ENCODE measurements at regions not wholly inside any gene's neighbourhood (a gene's known extent, or its start where the extent isn't known, plus 50 kb on each side); places are given as distances from the start of the nearest gene placed in this dataset.

DNA sequence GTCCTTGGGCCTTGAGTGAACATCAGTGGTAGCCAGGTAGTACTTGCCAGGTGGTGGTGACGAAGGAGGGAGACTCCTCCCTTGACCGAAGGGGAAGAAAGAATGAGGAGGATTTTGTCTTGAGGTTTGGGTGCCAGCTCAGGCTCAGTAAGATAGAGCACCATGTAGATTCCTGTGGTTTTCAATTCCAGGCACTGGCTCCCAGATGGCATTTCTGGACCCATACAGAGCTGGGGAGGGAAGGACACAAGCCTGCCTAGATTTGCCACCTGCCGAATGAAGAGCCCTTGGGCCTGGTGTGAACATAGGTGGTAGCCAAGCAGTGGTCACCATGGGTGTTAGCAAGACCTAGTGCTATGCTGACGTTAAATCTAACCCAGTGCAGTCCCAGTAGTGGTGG is 108.8 kb upstream of the UBE2E3 start:
- Mint-ChIP-seq H3K4me1 (ENCODE audit: insufficient read depth, unreplicated experiment) (no peaks in the 10 kb centered on the region), H3K27ac (ENCODE audit: low read depth, unreplicated experiment) (no peak overlapping the region), H3K27me3 (ENCODE audit: insufficient read depth, unreplicated experiment) (no peaks in the 10 kb centered on the region), H3K4me3 (ENCODE audit: unreplicated experiment) (no peak overlapping the region), H3K36me3 (ENCODE audit: insufficient read depth, unreplicated experiment) (no peaks in the 10 kb centered on the region), H3K9me3 (ENCODE audit: unreplicated experiment) (peaks cover 1% of the 10 kb centered on the region)
- BruUV-seq (replicated peaks) = no TSS peak
- no peak for DNase-seq (ENCODE audit: unreplicated experiment)
- intact Hi-C loops (cut with micrococcal nuclease) = no loop called here
- no peak for TF ChIP-seq CTCF (IDR thresholded peaks at IDR 0.05; ENCODE audit: unreplicated experiment)
- ChIA-PET CTCF (interaction anchor here (0.8 kb wide), 1 partner anchor 242 kb away, joined by 4 read pairs; no protein-coding TSS in a partner anchor), POLR2A (no interaction called here)

DNA sequence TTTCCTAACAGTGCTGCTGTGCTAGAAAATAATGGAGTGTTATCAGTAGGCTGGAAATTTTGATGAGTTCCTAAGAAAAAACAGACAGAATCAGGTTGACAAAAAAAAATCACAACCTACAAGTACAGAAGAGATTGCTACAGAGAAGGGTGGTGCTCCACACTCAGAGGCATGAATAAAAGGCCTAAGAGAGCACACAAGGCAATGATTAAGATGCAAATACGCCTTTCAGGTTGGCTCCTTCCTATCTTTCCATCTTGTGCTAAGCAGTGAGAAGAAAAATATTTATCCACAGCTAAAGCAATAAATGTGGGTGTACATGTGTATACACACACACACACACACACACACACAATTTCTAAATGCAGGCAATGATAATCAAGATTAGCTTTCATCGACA is 130.6 kb upstream of the UBE2E3 start:
- H3K4me3 Mint-ChIP-seq (ENCODE audit: unreplicated experiment) = no peak overlapping the region
- H3K4me1 Mint-ChIP-seq (ENCODE audit: insufficient read depth, unreplicated experiment) = peaks cover 7% of the 10 kb centered on the region
- TF ChIP-seq CTCF (IDR thresholded peaks at IDR 0.05; ENCODE audit: unreplicated experiment) = no peak
- no TSS peak for BruUV-seq (replicated peaks)
- H3K27me3 Mint-ChIP-seq (ENCODE audit: insufficient read depth, unreplicated experiment) = no peaks in the 10 kb centered on the region
- no peak for DNase-seq (ENCODE audit: unreplicated experiment)
- POLR2A ChIA-PET = no interaction called here
- H3K27ac Mint-ChIP-seq (ENCODE audit: low read depth, unreplicated experiment) = no peak overlapping the region
- CTCF ChIA-PET = no interaction called here
- H3K9me3 Mint-ChIP-seq (ENCODE audit: unreplicated experiment) = no peaks in the 10 kb centered on the region
- no peaks in the 10 kb centered on the region for H3K36me3 Mint-ChIP-seq (ENCODE audit: insufficient read depth, unreplicated experiment)
- intact Hi-C loops (cut with micrococcal nuclease) = no loop called here

GRCh38 chr2:180848393-180848792 is 132.0 kb upstream of the UBE2E3 start:
- BruUV-seq (replicated peaks) = no TSS peak
- H3K4me1 Mint-ChIP-seq (ENCODE audit: insufficient read depth, unreplicated experiment) = peaks cover 7% of the 10 kb centered on the region
- POLR2A ChIA-PET = interaction anchor here (0.9 to 1.8 kb wide), 2 partner anchors 132 to 171 kb away, joined by 4 read pairs; partner anchors contain the start of gene UBE2E3
- DNase-seq (ENCODE audit: unreplicated experiment) = no peak
- no peak for TF ChIP-seq CTCF (IDR thresholded peaks at IDR 0.05; ENCODE audit: unreplicated experiment)
- intact Hi-C loops (cut with micrococcal nuclease) = no loop called here
- CTCF ChIA-PET = interaction anchor here (1.1 to 1.5 kb wide), 4 partner anchors 86 to 723 kb away, joined by 3 to 4 read pairs (median 3); no protein-coding TSS in a partner anchor
- no peak overlapping the region for H3K4me3 Mint-ChIP-seq (ENCODE audit: unreplicated experiment)
- peak overlapping the region; percentile 3 for H3K27ac Mint-ChIP-seq (ENCODE audit: low read depth, unreplicated experiment)
- no peaks in the 10 kb centered on the region for H3K9me3 Mint-ChIP-seq (ENCODE audit: unreplicated experiment)
- H3K27me3 Mint-ChIP-seq (ENCODE audit: insufficient read depth, unreplicated experiment) = no peaks in the 10 kb centered on the region
- H3K36me3 Mint-ChIP-seq (ENCODE audit: insufficient read depth, unreplicated experiment) = no peaks in the 10 kb centered on the region

DNA sequence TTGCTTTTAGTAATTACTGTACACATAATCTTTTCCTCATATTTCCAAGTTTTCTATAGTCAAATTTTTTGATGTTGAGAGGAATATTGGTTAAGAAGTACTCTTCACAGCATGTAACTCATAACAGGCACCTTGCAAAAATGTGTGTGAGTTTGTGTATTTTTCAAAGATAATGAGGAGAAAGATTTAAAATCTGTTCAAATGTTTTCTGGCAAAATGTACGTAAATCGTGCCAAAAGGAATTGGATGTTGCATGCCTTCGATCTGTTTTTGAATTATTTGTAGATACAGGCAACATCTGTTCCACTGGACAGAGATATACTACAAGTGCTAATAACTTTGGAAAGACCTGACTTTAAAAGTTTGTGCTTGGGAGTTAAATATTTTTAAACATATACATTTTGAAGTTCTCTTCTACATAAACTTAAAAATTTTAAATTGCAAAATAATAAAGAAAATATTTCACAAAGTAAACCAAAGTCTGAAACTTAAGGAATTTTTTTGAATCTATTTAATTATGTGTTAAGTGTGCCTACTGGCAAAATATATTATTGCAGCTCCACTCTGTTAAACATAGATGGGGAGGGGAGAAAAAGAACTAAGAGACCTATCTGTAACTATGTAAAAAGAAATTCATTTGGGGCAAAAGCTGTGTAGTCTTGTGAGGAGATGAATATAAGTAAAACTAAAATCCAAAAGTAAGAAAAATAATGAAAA is 133.5 kb upstream of the UBE2E3 start:
- no peak for TF ChIP-seq CTCF (IDR thresholded peaks at IDR 0.05; ENCODE audit: unreplicated experiment)
- Mint-ChIP-seq H3K27ac (ENCODE audit: low read depth, unreplicated experiment) (no peak overlapping the region), H3K4me3 (ENCODE audit: unreplicated experiment) (no peak overlapping the region), H3K9me3 (ENCODE audit: unreplicated experiment) (no peaks in the 10 kb centered on the region), H3K27me3 (ENCODE audit: insufficient read depth, unreplicated experiment) (no peaks in the 10 kb centered on the region), H3K36me3 (ENCODE audit: insufficient read depth, unreplicated experiment) (no peaks in the 10 kb centered on the region), H3K4me1 (ENCODE audit: insufficient read depth, unreplicated experiment) (peaks cover 7% of the 10 kb centered on the region)
- CTCF ChIA-PET = no interaction called here
- POLR2A ChIA-PET = interaction anchor here (0.6 to 1.8 kb wide), 2 partner anchors 112 to 169 kb away, joined by 4 read pairs; no protein-coding TSS in a partner anchor
- BruUV-seq (replicated peaks) = no TSS peak
- DNase-seq (ENCODE audit: unreplicated experiment) = no peak
- intact Hi-C loops (cut with micrococcal nuclease) = no loop called here
